ENCODE measurements at regions not wholly inside any gene's neighbourhood (a gene's known extent, or its start where the extent isn't known, plus 50 kb on each side); places are given as distances from the start of the nearest gene placed in this dataset.

DNA sequence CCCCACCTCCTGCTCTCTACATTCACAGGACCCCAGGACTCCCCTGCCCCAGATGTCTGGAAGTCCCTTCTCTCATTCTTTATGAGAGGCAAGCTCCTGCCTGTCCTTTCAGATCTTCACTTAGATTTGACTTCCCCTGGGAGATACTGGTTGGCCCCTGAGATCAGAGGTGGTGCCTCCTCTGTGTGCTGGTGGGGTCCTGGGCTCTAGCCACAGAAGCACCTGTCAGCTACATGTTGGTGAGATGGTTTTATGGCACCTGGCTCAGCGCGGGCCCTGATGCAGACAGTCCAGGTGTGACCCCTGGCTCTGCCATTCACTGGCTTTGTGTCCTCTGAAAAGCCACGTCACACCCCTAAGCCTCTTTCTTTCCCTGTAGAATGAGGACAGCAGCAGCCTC, 369.6 kb upstream of the ID2 start:
- Mint-ChIP-seq H3K36me3 (ENCODE audit: unreplicated experiment) (no peaks in the 10 kb centered on the region), H3K4me1 (ENCODE audit: low read depth, unreplicated experiment) (peaks cover 7% of the 10 kb centered on the region), H3K4me3 (ENCODE audit: unreplicated experiment) (no peak overlapping the region)

GRCh38 chr2:8312861-8313830, 368.7 kb upstream of the ID2 start:
- Mint-ChIP-seq H3K27me3 (ENCODE audit: unreplicated experiment) (no peaks in the 10 kb centered on the region), H3K36me3 (ENCODE audit: unreplicated experiment) (no peaks in the 10 kb centered on the region), H3K4me1 (ENCODE audit: low read depth, unreplicated experiment) (peaks cover 7% of the 10 kb centered on the region), H3K4me3 (ENCODE audit: unreplicated experiment) (no peak overlapping the region), H3K27ac (ENCODE audit: unreplicated experiment) (no peak overlapping the region), H3K9me3 (ENCODE audit: unreplicated experiment) (peaks cover 2% of the 10 kb centered on the region)
- no peak for DNase-seq
- TF ChIP-seq, protein P1, sequence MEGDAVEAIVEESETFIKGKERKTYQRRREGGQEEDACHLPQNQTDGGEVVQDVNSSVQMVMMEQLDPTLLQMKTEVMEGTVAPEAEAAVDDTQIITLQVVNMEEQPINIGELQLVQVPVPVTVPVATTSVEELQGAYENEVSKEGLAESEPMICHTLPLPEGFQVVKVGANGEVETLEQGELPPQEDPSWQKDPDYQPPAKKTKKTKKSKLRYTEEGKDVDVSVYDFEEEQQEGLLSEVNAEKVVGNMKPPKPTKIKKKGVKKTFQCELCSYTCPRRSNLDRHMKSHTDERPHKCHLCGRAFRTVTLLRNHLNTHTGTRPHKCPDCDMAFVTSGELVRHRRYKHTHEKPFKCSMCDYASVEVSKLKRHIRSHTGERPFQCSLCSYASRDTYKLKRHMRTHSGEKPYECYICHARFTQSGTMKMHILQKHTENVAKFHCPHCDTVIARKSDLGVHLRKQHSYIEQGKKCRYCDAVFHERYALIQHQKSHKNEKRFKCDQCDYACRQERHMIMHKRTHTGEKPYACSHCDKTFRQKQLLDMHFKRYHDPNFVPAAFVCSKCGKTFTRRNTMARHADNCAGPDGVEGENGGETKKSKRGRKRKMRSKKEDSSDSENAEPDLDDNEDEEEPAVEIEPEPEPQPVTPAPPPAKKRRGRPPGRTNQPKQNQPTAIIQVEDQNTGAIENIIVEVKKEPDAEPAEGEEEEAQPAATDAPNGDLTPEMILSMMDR (IDR thresholded peaks at IDR 0.05; ENCODE audit: partially characterized antibody, unreplicated experiment) = no peak

More for the DNA sequence above, 369.6 kb upstream of the ID2 start:
- Mint-ChIP-seq H3K27ac (ENCODE audit: unreplicated experiment) (no peak overlapping the region), H3K27me3 (ENCODE audit: unreplicated experiment) (no peaks in the 10 kb centered on the region), H3K9me3 (ENCODE audit: unreplicated experiment) (peaks cover 2% of the 10 kb centered on the region)
- DNase-seq = no peak
- TF ChIP-seq, protein P1 (IDR thresholded peaks at IDR 0.05; ENCODE audit: partially characterized antibody, unreplicated experiment) = no peak

DNA sequence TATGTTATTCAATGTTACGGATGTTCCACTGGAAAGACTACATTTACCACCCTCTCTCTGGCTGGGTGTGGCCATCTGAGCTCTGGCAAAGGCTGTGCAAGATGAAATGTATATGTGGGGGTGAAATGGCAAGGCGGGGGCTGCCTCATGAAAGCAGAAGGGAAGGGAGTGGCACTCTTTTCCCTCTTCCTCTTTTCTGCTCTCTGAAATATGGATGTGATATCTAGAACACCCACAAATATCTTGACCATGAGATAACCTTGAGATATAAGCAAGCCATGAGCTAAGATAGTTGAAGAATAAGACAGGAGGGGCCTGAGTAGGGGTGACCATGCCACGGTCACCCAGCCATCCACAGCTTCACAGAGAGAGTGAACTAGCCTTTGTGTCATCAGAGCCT, 367.8 kb upstream of the ID2 start:
- H3K4me1 Mint-ChIP-seq (ENCODE audit: low read depth, unreplicated experiment) = peaks cover 7% of the 10 kb centered on the region
- no peak overlapping the region for H3K27ac Mint-ChIP-seq (ENCODE audit: unreplicated experiment)
- TF ChIP-seq, protein P1 (IDR thresholded peaks at IDR 0.05; ENCODE audit: partially characterized antibody, unreplicated experiment) = no peak
- no peak for DNase-seq
- no peaks in the 10 kb centered on the region for H3K27me3 Mint-ChIP-seq (ENCODE audit: unreplicated experiment)
- H3K9me3 Mint-ChIP-seq (ENCODE audit: unreplicated experiment) = peaks cover 2% of the 10 kb centered on the region
- no peaks in the 10 kb centered on the region for H3K36me3 Mint-ChIP-seq (ENCODE audit: unreplicated experiment)
- no peak overlapping the region for H3K4me3 Mint-ChIP-seq (ENCODE audit: unreplicated experiment)

DNA sequence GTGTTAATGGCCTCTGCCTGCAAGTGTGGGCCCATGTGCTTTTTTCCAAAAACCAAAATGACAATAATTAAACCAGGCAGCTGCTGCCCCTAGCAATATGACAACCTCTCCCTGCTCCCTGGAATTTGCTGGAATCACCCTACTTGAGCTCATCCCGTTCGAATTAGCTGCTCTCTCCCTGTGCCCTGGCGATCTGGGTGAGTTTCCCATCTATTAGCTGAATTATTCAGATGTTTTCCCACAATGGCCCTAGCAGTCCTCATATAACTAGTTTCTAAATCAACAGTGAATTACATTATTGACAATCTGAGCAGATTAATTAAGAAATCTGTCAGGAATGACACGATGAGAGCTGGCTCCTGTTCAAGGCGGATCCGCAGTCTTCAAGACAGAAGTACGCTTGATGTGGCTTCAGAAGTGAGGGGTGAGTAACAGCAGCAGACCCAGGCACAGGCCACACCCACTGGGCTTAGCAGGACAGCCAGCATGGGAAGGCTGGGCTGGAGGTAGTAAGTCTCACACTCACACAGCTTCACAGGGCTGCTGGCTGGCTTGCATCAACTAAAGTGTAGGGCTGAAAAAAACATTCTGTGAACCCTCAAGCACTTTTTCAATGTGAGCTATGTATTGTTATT, 366.2 kb upstream of the ID2 start:
- TF ChIP-seq, protein P1 (IDR thresholded peaks at IDR 0.05; ENCODE audit: partially characterized antibody, unreplicated experiment) = no peak
- Mint-ChIP-seq H3K27ac (ENCODE audit: unreplicated experiment) (no peak overlapping the region), H3K4me1 (ENCODE audit: low read depth, unreplicated experiment) (peaks cover 6% of the 10 kb centered on the region), H3K9me3 (ENCODE audit: unreplicated experiment) (peaks cover 2% of the 10 kb centered on the region), H3K36me3 (ENCODE audit: unreplicated experiment) (no peaks in the 10 kb centered on the region), H3K4me3 (ENCODE audit: unreplicated experiment) (no peak overlapping the region), H3K27me3 (ENCODE audit: unreplicated experiment) (no peaks in the 10 kb centered on the region)
- no peak for DNase-seq

DNA sequence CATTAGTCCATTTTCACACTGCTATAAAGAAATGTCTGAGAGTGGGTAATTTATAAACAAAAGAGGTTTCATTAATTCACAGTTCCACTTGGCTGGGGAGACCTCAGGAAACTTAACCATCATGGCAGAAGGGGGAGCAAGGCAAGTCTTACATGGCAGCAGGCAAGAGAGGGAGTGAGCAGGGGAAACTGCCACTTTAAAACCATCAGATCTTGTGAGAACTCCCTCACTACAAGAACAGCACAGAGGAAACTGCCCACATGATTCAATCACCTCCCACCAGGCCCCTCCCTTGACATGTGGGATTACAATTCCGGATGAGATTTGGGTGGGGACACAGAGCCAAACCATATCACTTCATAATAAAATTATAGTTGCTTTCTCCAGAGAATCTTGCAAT, 365.5 kb upstream of the ID2 start:
- no peaks in the 10 kb centered on the region for H3K27me3 Mint-ChIP-seq (ENCODE audit: unreplicated experiment)
- TF ChIP-seq, protein P1 (IDR thresholded peaks at IDR 0.05; ENCODE audit: partially characterized antibody, unreplicated experiment) = no peak
- no peak for DNase-seq
- H3K27ac Mint-ChIP-seq (ENCODE audit: unreplicated experiment) = no peak overlapping the region
- H3K9me3 Mint-ChIP-seq (ENCODE audit: unreplicated experiment) = peaks cover 2% of the 10 kb centered on the region
- H3K36me3 Mint-ChIP-seq (ENCODE audit: unreplicated experiment) = no peaks in the 10 kb centered on the region
- peaks cover 6% of the 10 kb centered on the region for H3K4me1 Mint-ChIP-seq (ENCODE audit: low read depth, unreplicated experiment)
- no peak overlapping the region for H3K4me3 Mint-ChIP-seq (ENCODE audit: unreplicated experiment)
